HCT116 (cell line): ENCODE measurements at regions not wholly inside any gene's neighbourhood (a gene's known extent, or its start where the extent isn't known, plus 50 kb on each side); places are given as distances from the start of the nearest gene placed in this dataset.

ENCODE experiments used
- ATAC-seq: fragments of 200-7000 bp; cut with Tn5 transposase; 2 replicates; pipeline ENCODE4 v1.9.1; 2020; ENCODE audit warnings: mild to moderate bottlenecking, moderate library complexity
- BruUV-seq: library from RNA; stranded (reverse); fragments of 400-500 nt; replicated peaks from 2 replicates; lab custom pipeline; 2021; lab: Mats Ljungman, UMichigan
- CTCF ChIA-PET: fragments of 300-600 bp; sonication (Branson Sonifier 250); formaldehyde crosslinking; loops from one replicate; lab custom pipeline; 2021; ENCODE audit warnings: antibody characterized with exemption; lab: Charles Lee
- POLR2A ChIA-PET: fragments of 300-600, 350-600 bp; sonication (Branson Sonifier 250); formaldehyde crosslinking; loops from one replicate; lab custom pipeline; 2021; ENCODE audit warnings: antibody characterized with exemption; lab: Charles Lee
- RAD21 ChIA-PET, 2 experiments: fragments of 300-600 bp; sonication (Branson Sonifier 250); formaldehyde crosslinking; loops; one replicate each; lab custom pipeline; 2023; ENCODE audit warnings: low total read pairs in 2 of 2; ENCODE audit not compliant: uncharacterized antibody in 2 of 2, unreplicated experiment in 2 of 2, low non-redundant PET in 1 of 2; lab: Charles Lee
- DNase-seq: peaks from one replicate; pipeline ENCODE4 v3.0.0-alpha.2; 2010; ENCODE audit warnings: low read depth, low spot score
- H2AFZ ChIP-seq: fragments of 200-600 bp; shearing (Covaris generic), sonication (generic); 2 replicates; pipeline ENCODE4 v1.6.1; 2017; ENCODE audit warnings: low read depth, mixed run types, mixed read lengths, antibody characterized with exemption, low read length; ENCODE audit not compliant: poor library complexity, severe bottlenecking
- H3K27ac ChIP-seq: 2 replicates; pipeline ENCODE4 v1.5.1; 2012; ENCODE audit warnings: low read depth, low read length
- H3K27me3 ChIP-seq: fragments of 200-600 bp; sonication (generic); 2 replicates; pipeline ENCODE4 v1.6.1; 2016; ENCODE audit warnings: mixed run types, low read length, mixed read lengths; ENCODE audit not compliant: insufficient read depth
- H3K36me3 ChIP-seq, 2 experiments: fragments of 200-500 bp in 1 of 2; fragments of 200-600 bp in 1 of 2; sonication (Bioruptor generic) in 1 of 2; sonication (generic) in 1 of 2; 2 replicates each; pipeline versions ENCODE4 v1.5.1 to v1.6.1; 2014 to 2016; ENCODE audit warnings: low read length in 2 of 2, inconsistent platforms in 1 of 2, mixed read lengths in 1 of 2, mixed run types in 1 of 2; ENCODE audit not compliant: insufficient read depth in 2 of 2, control insufficient read depth in 1 of 2
- H3K4me1 ChIP-seq, 2 experiments: fragments of 200-600 bp in 1 of 2; sonication (generic) in 1 of 2; 2 replicates each; pipeline versions ENCODE4 v1.5.1 to v1.6.1; 2012 to 2017; ENCODE audit warnings: low read length in 2 of 2, inconsistent platforms in 1 of 2, mild to moderate bottlenecking in 1 of 2, mixed read lengths in 1 of 2, mixed run types in 1 of 2, moderate library complexity in 1 of 2; ENCODE audit not compliant: insufficient read depth in 2 of 2, control insufficient read depth in 1 of 2
- H3K4me2 ChIP-seq: fragments of 200-600 bp; sonication (generic); 2 replicates; pipeline ENCODE4 v1.6.1; 2017; ENCODE audit warnings: mixed run types, low read length, mixed read lengths
- H3K4me3 ChIP-seq, 2 experiments: fragments of 200-600 bp in 1 of 2; sonication (generic) in 1 of 2; replicated peaks in 1 of 2; 2 replicates each; pipeline ENCODE4 v1.5.1; 2011 to 2016; ENCODE audit warnings: low read length in 2 of 2, control low read depth in 1 of 2, low read depth in 1 of 2, mild to moderate bottlenecking in 1 of 2, mixed read lengths in 1 of 2, mixed run types in 1 of 2
- H3K79me2 ChIP-seq: fragments of 200-600 bp; sonication (generic); 2 replicates; pipeline ENCODE4 v1.6.1; 2017; ENCODE audit warnings: mild to moderate bottlenecking, mixed run types, low read length, moderate library complexity, mixed read lengths; ENCODE audit not compliant: insufficient read depth
- H3K9ac ChIP-seq: fragments of 200-600 bp; sonication (generic); 2 replicates; pipeline ENCODE4 v1.6.1; 2016; ENCODE audit warnings: low read length, mixed read lengths
- H3K9me2 ChIP-seq: fragments of 200-600 bp; sonication (generic), shearing (Covaris generic); 2 replicates; pipeline ENCODE4 v1.6.1; 2017; ENCODE audit warnings: mixed run types, mild to moderate bottlenecking, moderate library complexity; ENCODE audit not compliant: insufficient read depth
- H3K9me3 ChIP-seq, 2 experiments: fragments of 200-500 bp in 1 of 2; fragments of 200-600 bp in 1 of 2; sonication (Bioruptor generic) in 1 of 2; sonication (generic) in 1 of 2; 2 replicates each; pipeline ENCODE4 v1.6.1; 2014 to 2017; ENCODE audit warnings: low read length in 2 of 2, mixed read lengths in 2 of 2, inconsistent platforms in 1 of 2, low read depth in 1 of 2, mild to moderate bottlenecking in 1 of 2, mixed run types in 1 of 2, moderate library complexity in 1 of 2; ENCODE audit not compliant: control insufficient read depth in 1 of 2, insufficient read depth in 1 of 2
- H4K20me1 ChIP-seq: fragments of 200-600 bp; sonication (generic), shearing (Covaris generic); 2 replicates; pipeline ENCODE4 v1.6.1; 2017; ENCODE audit warnings: mixed run types, mild to moderate bottlenecking, moderate library complexity; ENCODE audit not compliant: insufficient read depth
- CBX3 ChIP-seq: IDR thresholded peaks from 2 replicates; pipeline ENCODE4 v1.6.1; 2012; ENCODE audit warnings: low read depth
- EGR1 ChIP-seq: IDR thresholded peaks from 2 replicates; pipeline ENCODE4 v1.6.1; 2012; ENCODE audit warnings: low read depth
- ELF1 ChIP-seq: IDR thresholded peaks from 2 replicates; pipeline ENCODE4 v1.6.1; 2012; ENCODE audit warnings: low read depth, borderline replicate concordance
- EZH2 ChIP-seq: fragments of 200-600 bp; sonication (generic); IDR thresholded peaks from 2 replicates; pipeline ENCODE4 v1.6.1; 2017; ENCODE audit warnings: antibody characterized with exemption, mixed run types
- EZH2phosphoT487 ChIP-seq: fragments of 200-600 bp; IDR thresholded peaks from 2 replicates; pipeline ENCODE4 v1.6.1; 2018; ENCODE audit warnings: antibody characterized with exemption, borderline replicate concordance
- FOSL1 ChIP-seq: IDR thresholded peaks from 2 replicates; pipeline ENCODE4 v1.6.1; 2012; ENCODE audit warnings: low read depth
- JUND ChIP-seq: IDR thresholded peaks from 2 replicates; pipeline ENCODE4 v1.6.1; 2012
- POLR2A ChIP-seq: IDR thresholded peaks from 2 replicates; pipeline ENCODE4 v1.7.0; 2011; ENCODE audit warnings: borderline replicate concordance; ENCODE audit not compliant: insufficient read depth, insufficient read length; ENCODE audit errors: extremely low read depth
- POLR2AphosphoS5 ChIP-seq: IDR thresholded peaks from 2 replicates; pipeline ENCODE4 v1.6.1; 2011; ENCODE audit warnings: mild to moderate bottlenecking, low read depth, low read length, moderate library complexity
- RAD21 ChIP-seq: IDR thresholded peaks from 2 replicates; pipeline ENCODE4 v1.6.1; 2012; ENCODE audit warnings: low read depth, mild to moderate bottlenecking
- SIN3A ChIP-seq: IDR thresholded peaks from 2 replicates; pipeline ENCODE4 v1.6.1; 2012; ENCODE audit warnings: low read depth
- SP1 ChIP-seq: IDR thresholded peaks from 2 replicates; pipeline ENCODE4 v1.6.1; 2012; ENCODE audit warnings: low read depth
- SRF ChIP-seq: IDR thresholded peaks from 2 replicates; pipeline ENCODE4 v1.6.1; 2012; ENCODE audit warnings: low read depth
- YY1 ChIP-seq: IDR thresholded peaks from 2 replicates; pipeline ENCODE4 v1.6.1; 2011; ENCODE audit warnings: low read length, low read depth, moderate library complexity, mild to moderate bottlenecking; ENCODE audit not compliant: insufficient replicate concordance; ENCODE audit errors: extremely low read depth
- ZFX ChIP-seq: fragments of 450-650 bp; IDR thresholded peaks from 2 replicates; pipeline ENCODE4 v1.6.1; 2017
- ZNF274 ChIP-seq: fragments of 200-500 bp; sonication (Bioruptor generic); IDR thresholded peaks from 2 replicates; pipeline ENCODE4 v1.6.1; 2014; ENCODE audit warnings: mild to moderate bottlenecking, low read depth, low read length, inconsistent platforms
- intact Hi-C: fragments of 100-400 bp; cut with micrococcal nuclease; formaldehyde crosslinking; loops from 2 replicates; pipeline ENCODE4 v1.10.0; 2022
- TF ChIP-seq, protein P1 (sequence below): IDR thresholded peaks from 2 replicates; pipeline ENCODE4 v1.6.1; 2011; ENCODE audit warnings: mild to moderate bottlenecking, low read length, moderate library complexity; ENCODE audit not compliant: insufficient replicate concordance; ENCODE audit errors: extremely low read depth
- TF ChIP-seq, protein P2 (sequence below): IDR thresholded peaks from 2 replicates; pipeline ENCODE4 v1.6.1; 2012
- TF ChIP-seq, protein P3 (sequence below): IDR thresholded peaks from 2 replicates; pipeline ENCODE4 v1.6.1; 2012
- TF ChIP-seq, protein P4 (sequence below), 3 experiments: fragments of 200-600 bp in 1 of 3; sonication (generic) in 1 of 3; IDR thresholded peaks in 2 of 3; conservative IDR thresholded peaks in 1 of 3; 2 replicates each; pipeline ENCODE4 v1.5.1; 2012 to 2017; ENCODE audit warnings: low read depth in 2 of 3, low read length in 2 of 3, antibody characterized with exemption in 1 of 3, borderline replicate concordance in 1 of 3, control low read depth in 1 of 3, mild to moderate bottlenecking in 1 of 3, mixed read lengths in 1 of 3, mixed run types in 1 of 3, moderate library complexity in 1 of 3; ENCODE audit not compliant: insufficient read depth in 1 of 3

DNA sequence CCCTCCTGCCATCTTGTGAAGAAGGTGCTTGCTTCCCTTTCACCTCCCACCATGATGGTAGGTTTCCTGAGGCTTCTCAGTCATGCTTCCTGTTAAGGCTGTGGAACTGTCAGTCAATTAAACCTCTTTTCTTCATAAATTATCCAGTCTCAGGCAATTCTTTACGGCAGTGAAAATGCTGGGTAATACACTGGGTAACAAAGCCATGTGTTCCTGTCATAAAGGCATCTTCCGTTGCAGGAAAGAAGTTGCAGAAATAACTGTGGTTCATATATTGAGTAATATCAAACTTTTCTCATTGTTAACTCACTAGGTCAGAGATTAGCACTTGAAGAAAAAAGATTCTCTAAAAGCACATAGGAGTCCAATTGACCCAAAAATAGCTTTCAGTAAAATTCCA is 163.9 kb upstream of the HNMT start:
- Histone ChIP-seq H3K36me3 (no peaks in the 10 kb centered on the region), H3K9ac (no peak overlapping the region), H3K9me3 (no peaks in the 10 kb centered on the region; a peak in 1 of 4 replicates), H3K4me2 (no peak overlapping the region), H3K9me2 (no peaks in the 10 kb centered on the region), H2AFZ (no peak overlapping the region), H3K4me1 (no peaks in the 10 kb centered on the region), H4K20me1 (no peaks in the 10 kb centered on the region), H3K27ac (no peak overlapping the region), H3K27me3 (no peaks in the 10 kb centered on the region), H3K4me3 (no peak overlapping the region), H3K79me2 (no peaks in the 10 kb centered on the region)
- BruUV-seq = no TSS peak
- RAD21 ChIA-PET = no interaction called here
- no peak for DNase-seq
- no peak for ATAC-seq
- POLR2A ChIA-PET = no interaction called here
- CTCF ChIA-PET = no interaction called here
- intact Hi-C loops = no loop called here
- TF ChIP-seq EZH2 = no peak
- TF ChIP-seq RAD21 = no peak
- no peak for TF ChIP-seq JUND
- TF ChIP-seq, protein P1, sequence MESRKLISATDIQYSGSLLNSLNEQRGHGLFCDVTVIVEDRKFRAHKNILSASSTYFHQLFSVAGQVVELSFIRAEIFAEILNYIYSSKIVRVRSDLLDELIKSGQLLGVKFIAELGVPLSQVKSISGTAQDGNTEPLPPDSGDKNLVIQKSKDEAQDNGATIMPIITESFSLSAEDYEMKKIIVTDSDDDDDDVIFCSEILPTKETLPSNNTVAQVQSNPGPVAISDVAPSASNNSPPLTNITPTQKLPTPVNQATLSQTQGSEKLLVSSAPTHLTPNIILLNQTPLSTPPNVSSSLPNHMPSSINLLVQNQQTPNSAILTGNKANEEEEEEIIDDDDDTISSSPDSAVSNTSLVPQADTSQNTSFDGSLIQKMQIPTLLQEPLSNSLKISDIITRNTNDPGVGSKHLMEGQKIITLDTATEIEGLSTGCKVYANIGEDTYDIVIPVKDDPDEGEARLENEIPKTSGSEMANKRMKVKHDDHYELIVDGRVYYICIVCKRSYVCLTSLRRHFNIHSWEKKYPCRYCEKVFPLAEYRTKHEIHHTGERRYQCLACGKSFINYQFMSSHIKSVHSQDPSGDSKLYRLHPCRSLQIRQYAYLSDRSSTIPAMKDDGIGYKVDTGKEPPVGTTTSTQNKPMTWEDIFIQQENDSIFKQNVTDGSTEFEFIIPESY = no peak
- TF ChIP-seq, protein P2, sequence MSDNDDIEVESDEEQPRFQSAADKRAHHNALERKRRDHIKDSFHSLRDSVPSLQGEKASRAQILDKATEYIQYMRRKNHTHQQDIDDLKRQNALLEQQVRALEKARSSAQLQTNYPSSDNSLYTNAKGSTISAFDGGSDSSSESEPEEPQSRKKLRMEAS = no peak
- TF ChIP-seq POLR2AphosphoS5 = no peak
- no peak for TF ChIP-seq EZH2phosphoT487
- no peak for TF ChIP-seq ZNF274
- no peak for TF ChIP-seq ZFX
- TF ChIP-seq SIN3A = no peak
- TF ChIP-seq, protein P3, sequence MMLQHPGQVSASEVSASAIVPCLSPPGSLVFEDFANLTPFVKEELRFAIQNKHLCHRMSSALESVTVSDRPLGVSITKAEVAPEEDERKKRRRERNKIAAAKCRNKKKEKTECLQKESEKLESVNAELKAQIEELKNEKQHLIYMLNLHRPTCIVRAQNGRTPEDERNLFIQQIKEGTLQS = no peak
- TF ChIP-seq POLR2A = no peak
- TF ChIP-seq ELF1 = no peak
- TF ChIP-seq SP1 = no peak
- TF ChIP-seq CBX3 = no peak
- TF ChIP-seq FOSL1 = no peak
- TF ChIP-seq EGR1 = no peak
- TF ChIP-seq SRF = no peak
- no peak for TF ChIP-seq YY1
- TF ChIP-seq, protein P4, sequence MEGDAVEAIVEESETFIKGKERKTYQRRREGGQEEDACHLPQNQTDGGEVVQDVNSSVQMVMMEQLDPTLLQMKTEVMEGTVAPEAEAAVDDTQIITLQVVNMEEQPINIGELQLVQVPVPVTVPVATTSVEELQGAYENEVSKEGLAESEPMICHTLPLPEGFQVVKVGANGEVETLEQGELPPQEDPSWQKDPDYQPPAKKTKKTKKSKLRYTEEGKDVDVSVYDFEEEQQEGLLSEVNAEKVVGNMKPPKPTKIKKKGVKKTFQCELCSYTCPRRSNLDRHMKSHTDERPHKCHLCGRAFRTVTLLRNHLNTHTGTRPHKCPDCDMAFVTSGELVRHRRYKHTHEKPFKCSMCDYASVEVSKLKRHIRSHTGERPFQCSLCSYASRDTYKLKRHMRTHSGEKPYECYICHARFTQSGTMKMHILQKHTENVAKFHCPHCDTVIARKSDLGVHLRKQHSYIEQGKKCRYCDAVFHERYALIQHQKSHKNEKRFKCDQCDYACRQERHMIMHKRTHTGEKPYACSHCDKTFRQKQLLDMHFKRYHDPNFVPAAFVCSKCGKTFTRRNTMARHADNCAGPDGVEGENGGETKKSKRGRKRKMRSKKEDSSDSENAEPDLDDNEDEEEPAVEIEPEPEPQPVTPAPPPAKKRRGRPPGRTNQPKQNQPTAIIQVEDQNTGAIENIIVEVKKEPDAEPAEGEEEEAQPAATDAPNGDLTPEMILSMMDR (IDR thresholded peaks at IDR 0.05 in 2 of 3, conservative IDR thresholded peaks at IDR 0.05 in 1 of 3; ENCODE audit: borderline replicate concordance in 1 of 3, insufficient read depth in 1 of 3, low read depth in 2 of 3, low read length in 2 of 3) = no peak
